Aorta (tissue), 5 donors: ENCODE measurements at regions not wholly inside any gene's neighbourhood (a gene's known extent, or its start where the extent isn't known, plus 50 kb on each side); places are given as distances from the start of the nearest gene placed in this dataset.
"Not testable (repeated sequence)": the region's sequence is repeated elsewhere in the genome, so short reads cannot be mapped to it uniquely, and the experiment has no call there.

ENCODE experiments used
- ATAC-seq: fragments of 200-7000 bp; cut with Tn5 transposase; one replicate; pipeline ENCODE4 v1.9.1; 2022; ENCODE audit warnings: moderate library complexity; ENCODE audit not compliant: low FRiP score
- DNase-seq, 2 donors: peaks; one replicate each; pipeline ENCODE4 v3.0.0-alpha.2; 2020
- H3K27ac ChIP-seq, 2 donors: one replicate each; pipeline ENCODE4 v1.5.1; 2013; ENCODE audit warnings: low read length in 2 of 2, mild to moderate bottlenecking in 2 of 2, moderate library complexity in 2 of 2, control low read depth in 1 of 2, inconsistent platforms in 1 of 2, low read depth in 1 of 2
- H3K27me3 ChIP-seq, 2 donors: one replicate each; pipeline ENCODE4 v1.6.1; 2013; ENCODE audit warnings: control low read depth in 1 of 2, low read length in 1 of 2, mild to moderate bottlenecking in 1 of 2, moderate library complexity in 1 of 2; ENCODE audit not compliant: insufficient read depth in 2 of 2, control insufficient read depth in 1 of 2
- H3K36me3 ChIP-seq, 2 donors: one replicate each; pipeline ENCODE4 v1.6.1; 2013; ENCODE audit warnings: control low read depth in 1 of 2, low read length in 1 of 2, mild to moderate bottlenecking in 1 of 2; ENCODE audit not compliant: insufficient read depth in 2 of 2, control insufficient read depth in 1 of 2
- H3K4me1 ChIP-seq, 2 donors: one replicate each; pipeline ENCODE4 v1.6.1; 2013; ENCODE audit warnings: low read length in 2 of 2, control low read depth in 1 of 2, mild to moderate bottlenecking in 1 of 2, moderate library complexity in 1 of 2; ENCODE audit not compliant: insufficient read depth in 2 of 2, control insufficient read depth in 1 of 2
- H3K4me3 ChIP-seq, 2 donors: one replicate each; pipeline ENCODE4 v1.5.1; 2013; ENCODE audit warnings: low read length in 2 of 2, control low read depth in 1 of 2, mild to moderate bottlenecking in 1 of 2
- H3K9me3 ChIP-seq: one replicate; pipeline ENCODE4 v1.6.1; 2013; ENCODE audit warnings: mild to moderate bottlenecking, low read length; ENCODE audit not compliant: control insufficient read depth
- whole genome bisulfite sequencing, 2 donors: extraction: QIAGEN DNeasy Blood & Tissue Kit; methylation state at CpG; one replicate each; pipeline ENCODE4 v1.1.7; 2013; 5-methylcytosine and 5-hydroxymethylcytosine counted together
- intact Hi-C, 2 donors: fragments of 100-400 bp; cut with DNase I; formaldehyde crosslinking; loops; one replicate each; pipeline versions ENCODE4 v1.14.2 to v1.15.0; 2022
- donor health status: healthy with polysubstance abuse.
- donor health status: Bipolar disorder and iron deficiency.
- donor health status: DM: no; HTN: no; CAD: no.
- donor health status: DM: no; HTN: no; CAD: no.
- donor health status: DM: yes; HTN: yes; CAD: no.

DNA sequence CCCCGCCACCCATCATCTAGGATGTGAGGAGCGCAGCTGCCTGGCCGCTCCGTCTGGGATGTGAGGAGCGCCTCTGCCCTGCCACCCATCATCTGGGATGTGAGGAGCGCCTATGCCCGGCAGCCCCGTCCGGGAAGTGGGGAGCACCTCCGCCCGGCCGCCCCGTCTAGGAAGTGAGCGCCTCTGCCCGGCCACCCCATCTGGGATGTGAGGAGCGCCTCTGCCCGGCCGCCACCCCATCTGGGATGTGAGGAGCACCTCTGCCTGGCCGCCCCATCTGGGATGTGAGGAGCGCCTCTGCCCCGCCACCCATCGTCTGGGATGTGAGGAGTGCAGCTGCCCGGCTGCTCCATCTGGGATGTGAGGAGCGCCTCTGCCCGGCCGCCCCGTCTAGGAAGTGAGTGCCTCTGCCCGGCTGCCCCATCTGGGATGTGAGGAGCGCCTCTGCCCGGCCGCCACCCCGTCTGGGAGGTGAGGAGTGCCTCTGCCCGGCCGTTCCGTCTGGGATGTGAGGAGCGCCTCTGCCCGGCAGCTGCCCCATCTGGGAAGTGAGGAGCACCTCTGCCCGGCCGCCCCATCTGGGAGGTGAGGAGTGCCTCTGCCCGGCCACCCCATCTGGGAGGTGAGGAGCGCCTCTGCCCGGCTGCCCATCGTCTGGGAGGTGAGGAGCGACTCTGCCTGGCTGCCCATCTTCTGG is 1086.5 kb downstream of the TYW1 start:
- H3K9me3 ChIP-seq, intact Hi-C loops, H3K27me3 ChIP-seq, H3K36me3 ChIP-seq, ATAC-seq, H3K27ac ChIP-seq, H3K4me1 ChIP-seq, H3K4me3 ChIP-seq: not testable (repeated sequence)
- peak in 1 of 2 donors; percentile 76 for DNase-seq
- 92 to 96% methylated on average over 44 of the region's 44 CpGs for WGBS, 2 donors

DNA sequence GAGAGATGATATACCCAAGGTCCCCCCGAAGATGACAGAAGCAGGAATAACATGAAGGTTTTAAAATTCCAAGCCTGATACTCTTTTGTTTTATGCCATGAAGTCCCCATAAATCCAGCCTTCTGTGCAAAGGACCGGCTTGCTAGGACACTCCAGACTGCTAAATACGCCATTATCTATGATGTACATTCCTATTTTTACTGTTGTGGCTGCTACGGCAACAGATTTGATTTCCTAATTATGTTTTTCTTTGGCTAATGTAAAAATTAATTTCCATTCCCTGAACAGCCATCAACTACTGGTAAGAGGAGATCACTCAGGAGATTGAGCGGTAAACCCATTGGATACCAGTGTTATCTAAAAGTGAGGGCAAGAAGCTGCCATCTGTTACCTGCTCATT is 1090.8 kb downstream of the TYW1 start:
- Histone ChIP-seq H3K4me3 (no peak overlapping the region), H3K36me3 (no peaks in the 10 kb centered on the region), H3K4me1 (no peaks in the 10 kb centered on the region), H3K27me3 (no peaks in the 10 kb centered on the region), H3K9me3 (peaks cover 1% of the 10 kb centered on the region), H3K27ac (no peak overlapping the region)
- WGBS, 2 donors, result 81 to 86% methylated on average over 5 of the region's 5 CpGs
- DNase-seq (no peak), ATAC-seq (no peak)
- intact Hi-C loops, result no loop called here

DNA sequence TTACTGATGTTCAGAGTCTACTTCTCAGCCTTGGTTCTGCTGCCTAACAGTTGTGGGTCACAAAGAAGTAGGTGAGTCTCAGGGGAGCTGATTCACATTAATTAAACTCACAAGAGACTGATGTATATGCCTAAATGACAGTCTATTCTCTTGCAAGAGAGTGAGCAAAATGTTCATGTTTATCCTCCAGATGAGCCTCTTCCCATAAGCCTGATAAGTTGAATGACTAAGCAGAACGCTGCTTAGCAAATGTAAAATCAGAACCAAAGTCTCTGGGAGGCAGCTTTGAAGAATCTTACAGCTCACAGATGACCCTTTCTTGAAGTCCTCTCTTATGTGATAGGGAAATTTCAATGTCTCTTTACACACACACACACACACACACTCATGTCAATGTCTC is 1092.2 kb downstream of the TYW1 start:
- Histone ChIP-seq H3K4me1 (no peaks in the 10 kb centered on the region), H3K9me3 (peaks cover 1% of the 10 kb centered on the region), H3K27ac (no peak overlapping the region), H3K4me3 (no peak overlapping the region), H3K36me3 (no peaks in the 10 kb centered on the region), H3K27me3 (no peaks in the 10 kb centered on the region)
- intact Hi-C loops, result no loop called here
- 84 to 90% methylated on average over 1 of the region's 1 CpG for WGBS, 2 donors
- DNase-seq, result no peak
- ATAC-seq, result no peak

DNA sequence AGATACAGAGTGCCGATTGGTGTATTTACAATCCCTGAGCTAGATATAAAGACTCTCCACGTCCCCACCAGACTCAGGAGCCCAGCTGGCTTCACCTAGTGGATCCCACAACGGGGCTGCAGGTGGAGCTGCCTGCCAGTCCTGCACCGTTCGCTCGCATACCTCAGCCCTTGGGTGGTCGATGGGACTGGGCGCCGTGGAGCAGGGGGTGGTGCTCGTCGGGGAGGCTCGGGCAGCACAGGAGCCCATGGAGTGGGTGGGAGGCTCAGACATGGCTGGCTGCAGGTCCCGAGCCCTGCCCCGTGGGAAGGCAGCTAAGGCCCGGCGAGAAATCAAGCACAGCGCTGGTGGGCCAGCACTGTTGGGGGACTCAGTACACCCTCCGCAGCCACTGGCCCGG is 1093.6 kb downstream of the TYW1 start:
- H3K9me3 ChIP-seq, H3K4me3 ChIP-seq, ATAC-seq, DNase-seq, H3K4me1 ChIP-seq, H3K27me3 ChIP-seq, H3K27ac ChIP-seq, H3K36me3 ChIP-seq, intact Hi-C loops: not testable (repeated sequence)
- 87 to 93% methylated on average over 15 to 18 of the region's 19 CpGs for WGBS, 2 donors

DNA sequence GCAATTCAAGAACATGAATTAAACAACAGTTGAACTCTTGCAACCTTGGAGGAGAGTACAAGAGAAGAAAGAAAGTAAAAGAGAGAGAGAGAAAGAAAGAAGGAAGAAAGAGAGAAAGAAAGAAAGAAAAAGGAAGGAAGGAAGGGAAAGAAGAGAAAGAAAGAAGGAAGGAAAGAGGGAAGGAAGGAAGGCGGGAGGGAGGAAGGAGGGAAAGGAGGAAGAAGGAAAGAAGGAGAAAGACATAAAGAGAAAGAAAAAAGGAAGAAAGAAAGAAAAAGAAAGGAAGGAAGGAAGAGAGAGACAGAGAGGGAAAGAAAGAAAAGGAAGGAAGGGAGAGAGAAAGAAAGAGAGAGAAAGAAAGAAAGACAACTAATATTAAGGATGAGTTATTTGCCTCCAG is 1106.7 kb downstream of the TYW1 start:
- intact Hi-C loops, result no loop called here
- 90 to 93% methylated on average over 1 of the region's 1 CpG for WGBS, 2 donors
- Histone ChIP-seq H3K27ac (no peak overlapping the region), H3K9me3 (no peaks in the 10 kb centered on the region), H3K4me1 (no peaks in the 10 kb centered on the region), H3K27me3 (no peaks in the 10 kb centered on the region), H3K36me3 (no peaks in the 10 kb centered on the region), H3K4me3 (no peak overlapping the region)
- ATAC-seq (no peak), DNase-seq (no peak)

DNA sequence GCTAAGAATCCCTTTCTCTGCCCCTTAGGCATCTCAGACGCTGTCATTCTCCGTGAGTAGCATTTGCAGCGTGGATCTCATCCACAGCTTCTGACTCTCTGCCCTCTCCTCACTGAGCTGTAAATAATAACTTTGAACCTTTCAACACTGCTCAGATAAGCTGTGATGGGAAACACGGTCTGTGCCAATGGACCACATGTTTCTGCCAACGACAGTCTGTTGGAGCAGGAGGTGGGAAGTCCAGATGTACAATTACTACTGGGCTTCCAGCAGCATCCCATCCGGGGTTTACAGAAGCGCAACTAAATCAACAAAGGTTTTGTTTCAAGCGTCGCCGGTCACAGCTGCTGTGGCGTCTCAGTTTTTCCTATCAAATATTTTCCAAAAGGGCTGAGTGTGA is 1110.6 kb downstream of the TYW1 start:
- intact Hi-C loops, result no loop called here
- Histone ChIP-seq H3K36me3 (no peaks in the 10 kb centered on the region), H3K9me3 (no peaks in the 10 kb centered on the region), H3K4me3 (no peak overlapping the region), H3K4me1 (no peaks in the 10 kb centered on the region), H3K27ac (no peak overlapping the region), H3K27me3 (no peaks in the 10 kb centered on the region)
- ATAC-seq (no peak), DNase-seq (no peak)
- 7 to 17% methylated on average over 11 of the region's 11 CpGs for WGBS, 2 donors

DNA sequence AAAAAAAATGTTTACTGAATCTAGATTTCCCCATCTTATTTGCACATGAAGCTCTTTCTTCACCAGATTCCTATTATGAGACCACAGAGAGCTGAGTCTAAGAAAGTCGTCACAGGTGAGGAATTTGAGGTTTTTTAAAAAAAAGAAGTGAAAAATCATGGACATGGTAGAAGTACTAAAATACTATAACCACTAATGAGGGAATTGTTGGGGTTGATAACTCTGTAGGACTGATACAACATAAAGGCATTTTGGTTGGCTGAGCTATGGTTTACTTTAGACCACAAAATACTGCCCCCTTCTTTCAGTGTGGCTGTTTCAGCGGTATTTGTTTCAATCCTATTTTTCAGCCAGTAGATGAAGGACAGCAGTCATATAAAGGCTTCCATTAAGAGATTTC is 1111.3 kb downstream of the TYW1 start:
- Histone ChIP-seq H3K4me3 (no peak overlapping the region), H3K36me3 (no peaks in the 10 kb centered on the region), H3K27me3 (no peaks in the 10 kb centered on the region), H3K4me1 (no peaks in the 10 kb centered on the region), H3K9me3 (no peaks in the 10 kb centered on the region), H3K27ac (no peak overlapping the region)
- WGBS, 2 donors, result 30 to 39% methylated on average over 2 of the region's 2 CpGs
- ATAC-seq, result no peak
- no peak for DNase-seq
- intact Hi-C loops, result no loop called here

DNA sequence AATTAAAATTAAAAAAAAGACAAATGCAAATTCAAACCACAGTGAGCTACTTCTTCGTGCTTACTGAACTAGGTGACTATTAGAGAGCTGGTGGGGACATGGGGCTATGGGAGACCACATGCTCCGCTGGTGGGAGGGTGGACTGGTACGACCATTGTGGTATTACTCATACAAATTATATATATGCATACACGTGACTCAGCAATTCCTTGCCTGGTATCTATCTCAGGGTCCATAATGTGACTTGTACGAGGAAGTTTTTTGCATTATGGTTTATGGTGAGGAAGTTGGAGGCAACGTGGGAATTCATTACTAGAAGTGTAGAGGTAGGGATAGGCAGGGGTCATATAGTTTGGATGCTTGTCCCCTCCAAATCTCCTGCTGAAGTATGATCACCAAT is 1112.7 kb downstream of the TYW1 start:
- ATAC-seq, result no peak
- Histone ChIP-seq H3K27ac (no peak overlapping the region), H3K9me3 (no peaks in the 10 kb centered on the region), H3K4me3 (no peak overlapping the region), H3K4me1 (no peaks in the 10 kb centered on the region), H3K36me3 (no peaks in the 10 kb centered on the region), H3K27me3 (no peaks in the 10 kb centered on the region)
- 75 to 80% methylated on average over 6 of the region's 6 CpGs for WGBS, 2 donors
- intact Hi-C loops, result no loop called here
- DNase-seq, result no peak

DNA sequence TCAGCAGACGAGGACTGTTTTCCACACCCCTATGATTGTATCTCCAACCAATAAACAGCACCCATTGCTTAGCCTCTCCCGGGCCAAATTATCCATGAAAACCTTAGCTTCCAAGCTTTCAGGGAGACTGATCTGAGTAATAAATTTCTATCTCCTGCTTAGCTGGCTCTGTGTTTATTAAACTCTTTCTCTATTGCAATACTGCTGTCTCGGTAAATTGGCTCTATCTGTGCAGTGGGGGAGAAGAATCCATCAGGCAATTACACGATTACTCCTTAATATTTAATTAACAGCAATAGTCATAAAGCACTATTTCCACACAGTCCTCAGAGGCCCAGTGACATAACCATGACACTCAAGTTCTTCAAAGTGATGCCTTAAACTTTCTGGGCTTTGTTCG is 1122.8 kb downstream of the TYW1 start:
- intact Hi-C loops, result no loop called here
- Histone ChIP-seq H3K4me3 (no peak overlapping the region), H3K36me3 (no peaks in the 10 kb centered on the region), H3K4me1 (no peaks in the 10 kb centered on the region), H3K27ac (no peak overlapping the region), H3K9me3 (peaks cover 5% of the 10 kb centered on the region), H3K27me3 (no peaks in the 10 kb centered on the region)
- no peak for DNase-seq
- ATAC-seq, result no peak
- WGBS, 2 donors, result 86 to 89% methylated on average over 5 of the region's 5 CpGs
